Stimulated activated CD4-positive, alpha-beta T cell treated with anti-CD3 and anti-CD28 coated beads, Interleukin-4, amount 100 ng/mL, for 48 hours (primary cell): ENCODE measurements at regions not wholly inside any gene's neighbourhood (a gene's known extent, or its start where the extent isn't known, plus 50 kb on each side); places are given as distances from the start of the nearest gene placed in this dataset.
"Not testable (repeated sequence)": the region's sequence is repeated elsewhere in the genome, so short reads cannot be mapped to it uniquely, and the experiment has no call there.

Experiments used
- DNase-seq, 2 donors: peaks; one replicate each; pipeline ENCODE4 v3.0.0-alpha.2; 2020; ENCODE audit warnings: low read depth in 2 of 2

DNA sequence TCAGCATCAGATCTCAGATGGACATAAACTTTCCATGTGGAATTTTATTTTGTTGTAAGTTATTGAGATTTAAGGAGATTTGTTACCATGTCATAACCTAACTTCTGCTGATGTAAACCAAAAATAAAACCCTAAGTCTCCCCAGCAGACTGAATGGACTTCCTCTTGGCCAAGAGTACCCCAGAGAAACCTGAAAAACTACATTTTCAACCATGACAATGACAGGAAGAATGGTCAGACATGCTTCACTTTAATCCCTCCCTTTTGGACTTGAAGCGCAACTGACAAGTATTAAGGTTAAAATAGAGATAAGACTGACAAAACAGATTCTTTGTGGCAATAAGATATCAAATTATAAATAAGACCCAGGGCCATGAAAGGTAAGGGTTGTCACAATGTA lies 579.7 kb upstream of the RAG2 start:
- no peak for DNase-seq

GRCh38 chr11:37171451-37171850 lies 573.4 kb upstream of the RAG2 start:
- DNase-seq: no peak

DNA sequence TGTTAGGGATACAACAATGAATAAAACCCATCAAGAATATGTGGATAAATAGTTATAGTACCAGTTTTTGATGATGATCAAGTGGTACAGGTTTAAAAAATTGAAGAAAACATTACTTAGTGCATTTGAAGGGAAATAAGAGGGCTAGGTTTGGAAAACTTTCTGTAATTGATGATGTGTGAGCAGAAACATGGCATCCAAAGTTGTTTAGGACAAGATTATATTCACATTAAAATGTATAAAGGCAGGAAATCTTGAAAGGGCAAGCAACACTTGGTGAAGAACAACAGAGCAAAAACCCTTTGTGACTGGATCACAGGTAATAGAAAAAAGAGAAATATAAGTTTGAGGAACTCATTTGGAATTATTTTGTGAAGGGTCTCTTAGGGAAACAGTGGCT lies 572.3 kb upstream of the RAG2 start:
- no peak for DNase-seq

GRCh38 chr11:37145434-37145833 lies 547.4 kb upstream of the RAG2 start:
- DNase-seq: not testable (repeated sequence)

GRCh38 chr11:37142591-37142990 lies 544.6 kb upstream of the RAG2 start:
- DNase-seq: no peak

GRCh38 chr11:37141707-37142106 lies 543.7 kb upstream of the RAG2 start:
- no peak for DNase-seq

GRCh38 chr11:37135606-37136005 lies 537.6 kb upstream of the RAG2 start:
- not testable (repeated sequence) for DNase-seq

DNA sequence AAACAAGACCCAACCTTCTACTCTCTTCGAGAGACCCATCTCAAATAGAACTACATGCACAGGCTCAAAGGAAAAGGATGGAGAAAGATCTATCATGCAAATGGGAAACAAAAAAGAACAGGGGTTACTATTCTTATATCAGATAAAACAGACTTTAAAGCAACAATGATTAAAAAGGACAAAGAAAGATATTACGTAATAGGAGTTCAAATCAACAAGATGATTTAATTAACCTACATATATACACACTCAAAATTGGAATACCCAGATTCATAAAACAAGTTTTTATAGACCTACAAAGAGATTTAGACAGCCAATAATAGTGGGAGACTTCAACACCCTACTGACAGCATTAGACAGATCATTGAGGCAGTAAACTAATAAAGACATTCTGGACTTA lies 536.6 kb upstream of the RAG2 start:
- no peak for DNase-seq

GRCh38 chr11:37124384-37124783 lies 526.3 kb upstream of the RAG2 start:
- DNase-seq: no peak

DNA sequence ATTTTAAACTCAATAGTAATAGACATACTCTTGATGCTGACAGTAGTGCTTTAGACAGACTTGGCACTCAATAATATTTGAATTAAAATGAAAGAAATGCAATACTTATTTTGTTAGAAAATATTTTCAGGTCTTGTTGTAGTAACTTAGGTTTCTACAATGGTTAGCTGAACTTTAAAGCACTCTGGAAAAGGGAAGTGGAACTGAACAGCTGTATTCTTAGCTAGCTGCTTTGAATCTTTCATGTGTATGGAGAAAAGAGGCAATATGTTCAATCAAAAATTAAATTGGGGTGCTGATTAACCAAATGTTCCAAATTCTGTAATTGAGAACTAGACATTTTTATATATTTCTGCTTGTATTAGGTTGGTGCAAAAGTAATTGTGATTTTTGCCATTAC lies 517.9 kb upstream of the RAG2 start:
- DNase-seq: no peak

GRCh38 chr11:37110385-37110784 lies 512.3 kb upstream of the RAG2 start:
- DNase-seq: no peak

- DNase-seq: no peak
These were observed 511.2 kb upstream of the RAG2 start for GRCh38 chr11:37109286-37109585.

GRCh38 chr11:37108436-37109285 lies 510.6 kb upstream of the RAG2 start:
- DNase-seq: no peak

GRCh38 chr11:37107831-37108230 lies 509.8 kb upstream of the RAG2 start:
- DNase-seq: no peak

DNA sequence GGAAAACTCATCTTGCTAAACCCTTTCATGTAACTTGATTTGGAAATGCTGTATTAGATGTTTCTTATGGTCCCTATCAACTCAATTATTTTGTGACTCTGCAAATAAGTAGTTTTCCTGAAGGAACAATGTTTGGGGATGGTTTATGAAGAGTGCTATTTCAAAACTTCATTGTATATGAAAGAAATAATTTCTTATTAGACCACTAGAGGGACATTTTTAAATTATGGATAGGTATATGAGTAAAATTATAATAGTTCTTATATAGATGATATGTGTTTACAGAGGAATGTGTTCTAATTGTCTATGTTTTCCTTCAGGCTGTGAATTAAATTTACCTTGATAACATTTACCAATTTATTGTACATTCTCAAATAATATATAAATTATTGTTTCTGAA lies 509.4 kb upstream of the RAG2 start:
- no peak for DNase-seq

GRCh38 chr11:37105427-37105826 lies 507.4 kb upstream of the RAG2 start:
- no peak for DNase-seq

DNA sequence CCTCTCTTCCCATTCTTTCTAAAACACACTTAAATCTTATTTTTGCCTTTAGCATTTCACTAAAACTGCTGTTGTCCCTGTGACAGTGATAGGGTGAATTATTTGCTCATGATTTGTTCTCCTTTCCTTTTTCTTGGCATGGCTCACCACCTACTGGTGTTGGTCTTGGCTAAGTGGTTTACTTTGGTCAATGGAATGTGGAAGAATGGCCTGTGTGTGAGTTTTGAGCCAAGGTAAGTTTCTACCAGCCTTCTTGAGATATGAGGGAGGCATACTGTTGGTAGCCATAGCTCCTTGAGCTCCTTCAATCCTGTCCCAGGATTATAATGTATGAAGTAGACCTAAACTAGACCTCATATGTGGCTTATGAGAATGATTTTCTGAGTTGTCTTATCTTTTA lies 506.3 kb upstream of the RAG2 start:
- DNase-seq: no peak

GRCh38 chr11:37100008-37100407 lies 502.0 kb upstream of the RAG2 start:
- DNase-seq: no peak

DNA sequence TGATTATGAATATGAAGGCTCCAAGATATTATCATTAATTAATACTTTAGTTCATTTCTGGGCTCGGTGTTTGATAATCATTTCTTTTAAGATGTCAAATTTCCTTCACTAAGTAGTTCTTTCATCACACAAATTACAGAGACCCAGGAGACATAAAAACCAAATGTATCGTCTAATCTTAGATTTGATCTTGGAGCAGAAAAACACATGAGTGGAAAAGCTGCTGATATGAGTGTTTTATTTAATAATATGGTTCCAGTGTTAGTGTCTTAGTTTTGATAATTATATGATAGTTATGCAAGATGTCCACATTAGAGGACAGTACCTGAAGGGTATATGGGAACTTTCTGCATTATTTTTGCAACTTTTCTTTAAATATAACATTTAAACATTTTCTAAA lies 494.5 kb upstream of the RAG2 start:
- no peak for DNase-seq

GRCh38 chr11:37089439-37089838 lies 491.4 kb upstream of the RAG2 start:
- no peak for DNase-seq

DNA sequence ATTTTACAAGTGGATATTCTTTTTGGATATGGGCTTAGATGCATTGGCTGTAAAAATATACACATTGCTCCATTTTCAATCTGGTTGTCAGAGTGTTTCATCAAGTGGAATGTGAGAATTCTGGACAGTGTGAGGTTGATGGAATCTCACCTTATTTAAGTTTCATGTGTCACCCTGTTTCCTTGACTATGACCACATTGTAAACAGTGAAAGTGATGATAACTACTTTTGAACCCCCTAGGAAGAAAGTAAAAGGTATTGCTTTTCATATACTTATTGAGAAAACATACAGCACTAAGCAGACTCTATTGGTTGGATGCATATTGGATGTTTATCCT lies 490.5 kb upstream of the RAG2 start:
- DNase-seq: no peak

GRCh38 chr11:37087650-37088572 lies 489.9 kb upstream of the RAG2 start:
- no peak for DNase-seq

DNA sequence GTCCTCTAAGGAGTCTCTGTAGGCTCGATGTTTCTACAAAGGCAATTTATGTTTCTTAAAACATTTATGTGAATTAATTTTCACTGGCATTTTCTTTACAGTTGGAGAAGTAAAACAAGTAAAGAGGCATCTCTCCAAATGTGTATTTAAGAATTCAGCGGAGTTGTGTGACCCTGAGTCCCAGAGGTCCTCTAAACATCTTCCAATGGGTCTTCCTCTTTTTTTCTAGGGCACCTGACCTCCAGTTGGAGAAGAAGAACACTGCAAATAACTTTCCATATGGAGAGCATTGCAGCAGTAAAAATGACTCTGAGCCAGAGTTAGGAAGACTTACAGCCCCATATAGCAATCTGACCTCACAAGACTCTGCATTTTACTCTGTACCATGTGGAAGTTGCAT lies 480.5 kb upstream of the RAG2 start:
- DNase-seq: no peak
